Smooth muscle cell (in vitro differentiated cells): ENCODE measurements at regions not wholly inside any gene's neighbourhood (a gene's known extent, or its start where the extent isn't known, plus 50 kb on each side); places are given as distances from the start of the nearest gene placed in this dataset.
A peak's percentile ranks its signal among the peaks of the same experiment; 100 is the strongest.

ENCODE experiments used
- DNase-seq: peaks from one replicate; lab custom pipeline; 2025; ENCODE audit not compliant: unreplicated experiment; lab: John Stamatoyannopoulos, UW
- H2AFZ ChIP-seq: fragments of 200-600 bp; sonication (generic); 2 replicates; pipeline ENCODE4 v1.6.0; 2016; ENCODE audit warnings: antibody characterized with exemption, low read depth, mild to moderate bottlenecking
- H3F3A ChIP-seq: fragments of 200-600 bp; sonication (generic); 2 replicates; pipeline ENCODE4 v1.6.0; 2017; ENCODE audit warnings: antibody characterized with exemption, low read depth
- H3K27ac ChIP-seq: fragments of 200-600 bp; sonication (generic); 2 replicates; pipeline ENCODE4 v1.5.1; 2016; ENCODE audit warnings: low read depth, mild to moderate bottlenecking
- H3K27me3 ChIP-seq: fragments of 200-600 bp; sonication (generic); 2 replicates; pipeline ENCODE4 v1.6.1; 2016; ENCODE audit warnings: low read depth, mild to moderate bottlenecking
- H3K36me3 ChIP-seq: fragments of 200-600 bp; sonication (generic); 2 replicates; pipeline ENCODE4 v1.5.1; 2016; ENCODE audit warnings: low read depth
- H3K4me1 ChIP-seq: fragments of 200-600 bp; sonication (generic); 2 replicates; pipeline ENCODE4 v1.5.1; 2016; ENCODE audit warnings: low read depth
- H3K4me2 ChIP-seq: fragments of 200-600 bp; sonication (generic); 2 replicates; pipeline ENCODE4 v1.6.0; 2016; ENCODE audit warnings: mild to moderate bottlenecking
- H3K4me3 ChIP-seq: fragments of 200-600 bp; sonication (generic); 2 replicates; pipeline ENCODE4 v1.5.1; 2016; ENCODE audit warnings: mild to moderate bottlenecking
- H3K79me2 ChIP-seq: fragments of 200-600 bp; sonication (generic); 2 replicates; pipeline ENCODE4 v1.6.0; 2016; ENCODE audit warnings: low read depth, mild to moderate bottlenecking
- H3K9ac ChIP-seq: fragments of 200-600 bp; sonication (generic); 2 replicates; pipeline ENCODE4 v1.6.0; 2016; ENCODE audit warnings: low read depth
- H3K9me3 ChIP-seq: fragments of 200-600 bp; sonication (generic); replicated peaks from 2 replicates; pipeline ENCODE4 v1.5.1; 2016; ENCODE audit warnings: low read depth
- H4K20me1 ChIP-seq: fragments of 200-600 bp; sonication (generic); 2 replicates; pipeline ENCODE4 v1.6.0; 2016; ENCODE audit warnings: low read depth
- WGBS: methylation state at CpG from one replicate; pipeline ENCODE4 v1.1.7; 2016; ENCODE audit warnings: low lambda C conversion rate; 5-methylcytosine and 5-hydroxymethylcytosine counted together
- TF ChIP-seq, protein P1 (sequence below): fragments of 200-600 bp; sonication (generic); IDR thresholded peaks from 2 replicates; pipeline ENCODE4 v1.5.1; 2017; ENCODE audit warnings: borderline replicate concordance, mild to moderate bottlenecking, antibody characterized with exemption; ENCODE audit not compliant: insufficient read depth, poor library complexity, severe bottlenecking

GRCh38 chr1:162916821-162917613 lies 56.0 kb upstream of the CCDC190 start:
- peak overlapping the region; percentile 67 for H3K27ac ChIP-seq
- H3K79me2 ChIP-seq = no peaks in the 10 kb centered on the region
- H3K36me3 ChIP-seq = no peaks in the 10 kb centered on the region
- no peak overlapping the region for H3K4me3 ChIP-seq
- WGBS = 84% methylated on average over 6 of the region's 6 CpGs
- H3K9me3 ChIP-seq = peaks cover 9% of the 10 kb centered on the region
- peaks cover 5% of the 10 kb centered on the region for H3K4me1 ChIP-seq
- H3F3A ChIP-seq = peaks cover 21% of the 10 kb centered on the region
- H3K27me3 ChIP-seq = no peaks in the 10 kb centered on the region
- no peak overlapping the region for H3K4me2 ChIP-seq
- TF ChIP-seq, protein P1, sequence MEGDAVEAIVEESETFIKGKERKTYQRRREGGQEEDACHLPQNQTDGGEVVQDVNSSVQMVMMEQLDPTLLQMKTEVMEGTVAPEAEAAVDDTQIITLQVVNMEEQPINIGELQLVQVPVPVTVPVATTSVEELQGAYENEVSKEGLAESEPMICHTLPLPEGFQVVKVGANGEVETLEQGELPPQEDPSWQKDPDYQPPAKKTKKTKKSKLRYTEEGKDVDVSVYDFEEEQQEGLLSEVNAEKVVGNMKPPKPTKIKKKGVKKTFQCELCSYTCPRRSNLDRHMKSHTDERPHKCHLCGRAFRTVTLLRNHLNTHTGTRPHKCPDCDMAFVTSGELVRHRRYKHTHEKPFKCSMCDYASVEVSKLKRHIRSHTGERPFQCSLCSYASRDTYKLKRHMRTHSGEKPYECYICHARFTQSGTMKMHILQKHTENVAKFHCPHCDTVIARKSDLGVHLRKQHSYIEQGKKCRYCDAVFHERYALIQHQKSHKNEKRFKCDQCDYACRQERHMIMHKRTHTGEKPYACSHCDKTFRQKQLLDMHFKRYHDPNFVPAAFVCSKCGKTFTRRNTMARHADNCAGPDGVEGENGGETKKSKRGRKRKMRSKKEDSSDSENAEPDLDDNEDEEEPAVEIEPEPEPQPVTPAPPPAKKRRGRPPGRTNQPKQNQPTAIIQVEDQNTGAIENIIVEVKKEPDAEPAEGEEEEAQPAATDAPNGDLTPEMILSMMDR = no peak
- DNase-seq = no peak
- H4K20me1 ChIP-seq = no peaks in the 10 kb centered on the region
- no peak overlapping the region for H3K9ac ChIP-seq
- H2AFZ ChIP-seq = peak overlapping the region; percentile 17

DNA sequence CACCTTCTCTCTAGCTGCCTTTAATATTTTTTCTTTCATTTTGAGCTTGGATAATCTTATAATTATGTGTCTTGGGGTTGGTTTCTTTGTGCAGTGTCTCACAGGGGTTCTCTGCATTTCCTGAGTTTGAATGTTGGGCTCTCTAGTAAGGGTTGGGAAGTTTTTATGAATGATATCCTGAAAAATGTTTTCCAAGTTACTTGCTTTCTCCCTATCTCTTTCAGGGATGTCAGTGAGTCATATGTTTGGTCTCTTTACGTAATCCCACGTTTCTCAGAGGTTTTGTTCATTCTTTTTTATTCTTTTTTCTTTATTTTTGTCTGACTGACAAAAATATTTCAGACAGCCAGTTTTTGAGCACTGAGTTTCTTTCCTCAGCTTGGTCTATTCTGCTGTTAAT lies 55.4 kb upstream of the CCDC190 start:
- H2AFZ ChIP-seq = no peak overlapping the region
- no peaks in the 10 kb centered on the region for H3K36me3 ChIP-seq
- no peak overlapping the region for H3K9ac ChIP-seq
- no peaks in the 10 kb centered on the region for H4K20me1 ChIP-seq
- TF ChIP-seq, protein P1 = no peak
- H3K4me1 ChIP-seq = peaks cover 5% of the 10 kb centered on the region
- H3K27ac ChIP-seq = peak overlapping the region; percentile 67
- H3K9me3 ChIP-seq = peaks cover 9% of the 10 kb centered on the region
- DNase-seq = no peak
- H3K79me2 ChIP-seq = no peaks in the 10 kb centered on the region
- WGBS = 11% methylated on average over 2 of the region's 2 CpGs
- peaks cover 21% of the 10 kb centered on the region for H3F3A ChIP-seq
- H3K4me3 ChIP-seq = no peak overlapping the region
- no peaks in the 10 kb centered on the region for H3K27me3 ChIP-seq
- no peak overlapping the region for H3K4me2 ChIP-seq

GRCh38 chr1:162914601-162915000 lies 53.6 kb upstream of the CCDC190 start:
- Histone ChIP-seq H3K4me1 (peaks cover 5% of the 10 kb centered on the region), H3K9ac (no peak overlapping the region), H3K27me3 (no peaks in the 10 kb centered on the region), H2AFZ (no peak overlapping the region), H3K36me3 (no peaks in the 10 kb centered on the region), H3K9me3 (peaks cover 13% of the 10 kb centered on the region), H3K4me2 (no peak overlapping the region), H3K79me2 (no peaks in the 10 kb centered on the region), H3K27ac (peak overlapping the region; percentile 93), H3F3A (peaks cover 21% of the 10 kb centered on the region), H3K4me3 (no peak overlapping the region), H4K20me1 (no peaks in the 10 kb centered on the region)
- TF ChIP-seq, protein P1 = no peak
- no peak for DNase-seq

GRCh38 chr1:162913345-162913744 lies 52.4 kb upstream of the CCDC190 start:
- Histone ChIP-seq H3K27ac (peak overlapping the region; percentile 93), H4K20me1 (no peaks in the 10 kb centered on the region), H3K4me3 (no peak overlapping the region), H2AFZ (no peak overlapping the region), H3K4me1 (peaks cover 3% of the 10 kb centered on the region), H3F3A (peaks cover 17% of the 10 kb centered on the region), H3K27me3 (no peaks in the 10 kb centered on the region), H3K9ac (peak overlapping the region; percentile 75), H3K9me3 (peaks cover 13% of the 10 kb centered on the region), H3K79me2 (no peaks in the 10 kb centered on the region), H3K36me3 (no peaks in the 10 kb centered on the region), H3K4me2 (peak overlapping the region; percentile 22)
- 73% methylated on average over 3 of the region's 3 CpGs for WGBS
- DNase-seq = no peak
- TF ChIP-seq, protein P1 = no peak
